HG03064 (cell line): ENCODE measurements at regions not wholly inside any gene's neighbourhood (a gene's known extent, or its start where the extent isn't known, plus 50 kb on each side); places are given as distances from the start of the nearest gene placed in this dataset.

Experiments
- ATAC-seq: cut with Tn5 transposase; IDR thresholded peaks from one replicate; pipeline ENCODE4 v1.9.1; 2021; ENCODE audit warnings: low read depth; ENCODE audit not compliant: unreplicated experiment

- ATAC-seq: no peak
Observed at GRCh38 chr15:98438907-98439306, 209.4 kb upstream of the IGF1R start.

GRCh38 chr15:98439523-98439942 is 208.8 kb upstream of the IGF1R start:
- ATAC-seq: no peak

GRCh38 chr15:98440917-98441316 is 207.4 kb upstream of the IGF1R start:
- no peak for ATAC-seq

GRCh38 chr15:98441599-98441998 is 206.7 kb upstream of the IGF1R start:
- ATAC-seq: no peak

- ATAC-seq: no peak
Observed at GRCh38 chr15:98442379-98442833, 205.9 kb upstream of the IGF1R start.

GRCh38 chr15:98442901-98443300 is 205.4 kb upstream of the IGF1R start:
- ATAC-seq: no peak

- no peak for ATAC-seq
Observed at GRCh38 chr15:98443526-98443925, 204.8 kb upstream of the IGF1R start.

- ATAC-seq: no peak
Observed at GRCh38 chr15:98444138-98444537, 204.2 kb upstream of the IGF1R start.

- ATAC-seq: no peak
Observed at GRCh38 chr15:98445315-98445714, 203.0 kb upstream of the IGF1R start.

- no peak for ATAC-seq
Observed at GRCh38 chr15:98446083-98446482, 202.3 kb upstream of the IGF1R start.

- no peak for ATAC-seq
Observed at GRCh38 chr15:98447069-98447468, 201.3 kb upstream of the IGF1R start.

- no peak for ATAC-seq
Observed at GRCh38 chr15:98451236-98451635, 197.1 kb upstream of the IGF1R start.

- no peak for ATAC-seq
Observed at GRCh38 chr15:98452238-98452637, 196.1 kb upstream of the IGF1R start.

- no peak for ATAC-seq
Observed at GRCh38 chr15:98455904-98456303, 192.4 kb upstream of the IGF1R start.

GRCh38 chr15:98476559-98476958 is 171.8 kb upstream of the IGF1R start:
- ATAC-seq: no peak

- ATAC-seq: no peak
Observed at GRCh38 chr15:98480844-98481243, 167.5 kb upstream of the IGF1R start.

- ATAC-seq: no peak
Observed at GRCh38 chr15:98483575-98484130, 164.7 kb upstream of the IGF1R start.

- no peak for ATAC-seq
Observed at GRCh38 chr15:98484914-98485313, 163.4 kb upstream of the IGF1R start.

- no peak for ATAC-seq
Observed at GRCh38 chr15:98485451-98485850, 162.9 kb upstream of the IGF1R start.

GRCh38 chr15:98493966-98494511 is 154.3 kb upstream of the IGF1R start:
- no peak for ATAC-seq

GRCh38 chr15:98501192-98501591 is 147.1 kb upstream of the IGF1R start:
- no peak for ATAC-seq

GRCh38 chr15:98501632-98502031 is 146.7 kb upstream of the IGF1R start:
- ATAC-seq: no peak

- no peak for ATAC-seq
Observed at GRCh38 chr15:98503970-98504369, 144.4 kb upstream of the IGF1R start.
